SH-SY5Y (cell line): ENCODE measurements at regions not wholly inside any gene's neighbourhood (a gene's known extent, or its start where the extent isn't known, plus 50 kb on each side); places are given as distances from the start of the nearest gene placed in this dataset.

ENCODE experiments used
- GATA2 ChIP-seq: IDR thresholded peaks from 2 replicates; pipeline ENCODE4 v1.6.1; 2011; ENCODE audit warnings: mild to moderate bottlenecking, low read depth, low read length
- GATA3 ChIP-seq: IDR thresholded peaks from 2 replicates; pipeline ENCODE4 v1.6.1; 2011; ENCODE audit warnings: low read depth, mild to moderate bottlenecking, low read length, moderate library complexity

GRCh38 chr3:107220538-107220937 is 156.7 kb upstream of the CCDC54 start:
- TF ChIP-seq GATA2 (no peak), GATA3 (no peak)
